HFF-Myc (cell line): ENCODE measurements at regions not wholly inside any gene's neighbourhood (a gene's known extent, or its start where the extent isn't known, plus 50 kb on each side); places are given as distances from the start of the nearest gene placed in this dataset.

Experiments
- DNase-seq: peaks from one replicate; pipeline ENCODE4 v3.0.0-alpha.2; 2011; ENCODE audit warnings: low read depth; ENCODE audit errors: extremely low read depth
- H3K4me3 ChIP-seq: replicated peaks from 2 replicates; pipeline ENCODE4 v1.5.1; 2011; ENCODE audit warnings: low read depth, mild to moderate bottlenecking, control low read depth, low read length
- CTCF ChIP-seq: IDR thresholded peaks from 2 replicates; pipeline ENCODE4 v1.5.1; 2012; ENCODE audit warnings: mild to moderate bottlenecking, low read depth, low read length, control low read depth; ENCODE audit errors: missing control alignments

- TF ChIP-seq CTCF, result no peak
- no peak for DNase-seq
- no peak overlapping the region for H3K4me3 ChIP-seq
Measured at GRCh38 chr14:27205036-27205435, 607.2 kb upstream of the NOVA1 start.

- no peak overlapping the region for H3K4me3 ChIP-seq
- DNase-seq, result no peak
- no peak for TF ChIP-seq CTCF
Measured at GRCh38 chr14:27211741-27212140, 613.9 kb upstream of the NOVA1 start.

DNA sequence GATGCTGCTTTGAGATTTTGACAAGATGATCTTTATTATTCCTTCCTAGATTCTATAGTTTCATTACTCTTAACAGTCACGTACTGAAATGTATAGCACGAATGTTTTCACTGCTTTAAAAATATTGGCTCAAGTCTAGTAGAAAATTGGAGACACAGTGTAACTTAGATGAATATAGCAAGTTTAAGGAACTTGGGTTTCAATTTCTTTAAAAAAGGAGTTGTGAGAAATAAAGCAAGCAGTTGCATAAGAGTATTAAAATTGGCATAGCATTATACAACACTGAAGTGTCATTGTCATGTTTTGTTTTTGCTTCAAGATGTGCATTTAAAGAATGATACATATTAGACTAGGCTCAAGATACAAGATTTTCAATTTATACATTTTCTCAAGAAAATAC is 624.8 kb upstream of the NOVA1 start:
- TF ChIP-seq CTCF, result no peak
- no peak for DNase-seq
- no peak overlapping the region for H3K4me3 ChIP-seq

DNA sequence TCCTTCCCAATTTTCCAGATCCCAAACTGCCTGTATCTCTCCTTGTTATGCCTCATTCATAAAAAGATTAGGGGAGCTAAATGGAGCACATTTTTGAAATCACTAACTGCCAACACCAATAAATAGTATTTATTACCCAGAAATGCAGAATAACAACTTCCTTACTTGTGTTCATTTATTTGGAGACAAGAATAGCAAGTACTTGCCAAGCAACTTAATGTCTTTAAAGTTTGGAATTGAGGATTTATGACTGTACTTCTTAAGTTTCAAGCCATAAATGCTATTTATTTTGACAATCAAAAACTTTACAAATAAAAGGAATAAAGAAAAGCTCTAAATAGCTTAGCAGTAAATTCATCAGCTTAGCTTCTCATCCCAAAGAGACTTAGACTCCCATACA is 626.1 kb upstream of the NOVA1 start:
- H3K4me3 ChIP-seq, result no peak overlapping the region
- no peak for DNase-seq
- no peak for TF ChIP-seq CTCF

DNA sequence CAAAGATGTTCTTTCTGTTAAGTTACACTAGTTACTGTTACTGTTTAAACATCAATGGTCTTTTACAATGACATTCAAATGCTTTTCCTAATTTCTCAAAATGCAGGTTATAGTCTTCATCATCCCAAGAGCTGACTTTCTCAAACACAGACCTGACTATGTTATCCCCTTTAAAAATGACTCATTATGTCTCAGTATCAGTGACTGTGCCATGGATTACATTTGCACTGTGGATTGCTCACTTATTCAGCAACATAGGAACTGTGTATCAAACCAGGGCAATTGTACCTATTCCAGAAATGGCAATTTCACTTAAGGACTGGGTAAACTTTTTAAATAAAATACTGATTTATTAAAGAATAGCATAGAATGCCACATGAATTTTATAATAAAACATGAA is 630.2 kb upstream of the NOVA1 start:
- DNase-seq, result no peak
- TF ChIP-seq CTCF, result no peak
- H3K4me3 ChIP-seq, result no peak overlapping the region

GRCh38 chr14:27234331-27234730 is 636.5 kb upstream of the NOVA1 start:
- DNase-seq, result no peak
- no peak for TF ChIP-seq CTCF
- no peak overlapping the region for H3K4me3 ChIP-seq

GRCh38 chr14:27236601-27237000 is 638.8 kb upstream of the NOVA1 start:
- H3K4me3 ChIP-seq, result no peak overlapping the region
- no peak for DNase-seq
- TF ChIP-seq CTCF, result no peak
